ENCODE measurements at regions not wholly inside any gene's neighbourhood (a gene's known extent, or its start where the extent isn't known, plus 50 kb on each side); places are given as distances from the start of the nearest gene placed in this dataset.
A peak's percentile ranks its signal among the peaks of the same experiment; 100 is the strongest.

- DNase-seq = no peak
Observed at GRCh38 chr5:93875693-93876092, 134.3 kb upstream of the POU5F2 start.

GRCh38 chr5:93874491-93874890 is 133.1 kb upstream of the POU5F2 start:
- no peak for DNase-seq

GRCh38 chr5:93874080-93874479 is 132.7 kb upstream of the POU5F2 start:
- no peak for DNase-seq

- DNase-seq = no peak
Observed at GRCh38 chr5:93873211-93873736, 131.9 kb upstream of the POU5F2 start.

GRCh38 chr5:93870649-93871048 is 129.2 kb upstream of the POU5F2 start:
- no peak for DNase-seq

GRCh38 chr5:93868851-93869250 is 127.5 kb upstream of the POU5F2 start:
- DNase-seq = no peak

- no peak for DNase-seq
Observed at GRCh38 chr5:93850311-93850710, 108.9 kb upstream of the POU5F2 start.

- DNase-seq = no peak
Observed at GRCh38 chr5:93845376-93845775, 104.0 kb upstream of the POU5F2 start.

- DNase-seq = no peak
Observed at GRCh38 chr5:93831449-93831848, 90.0 kb upstream of the POU5F2 start.

GRCh38 chr5:93830893-93831292 is 89.5 kb upstream of the POU5F2 start:
- no peak for DNase-seq

- no peak for DNase-seq
Observed at GRCh38 chr5:93829346-93829745, 87.9 kb upstream of the POU5F2 start.

- no peak for DNase-seq
Observed at GRCh38 chr5:93821891-93822415, 80.6 kb upstream of the POU5F2 start.

GRCh38 chr5:93819668-93820067 is 78.3 kb upstream of the POU5F2 start:
- no peak for DNase-seq

GRCh38 chr5:93810780-93811179 is 69.4 kb upstream of the POU5F2 start:
- DNase-seq = no peak

GRCh38 chr5:93809430-93809829 is 68.0 kb upstream of the POU5F2 start:
- DNase-seq = no peak

- no peak for DNase-seq
Observed at GRCh38 chr5:93807846-93808245, 66.4 kb upstream of the POU5F2 start.

- no peak for DNase-seq
Observed at GRCh38 chr5:93805616-93806379, 64.4 kb upstream of the POU5F2 start.

- peak; percentile 43 for DNase-seq
Observed at GRCh38 chr5:93800988-93801811, 59.8 kb upstream of the POU5F2 start.

GRCh38 chr5:93794954-93795353 is 53.6 kb upstream of the POU5F2 start:
- DNase-seq = no peak

GRCh38 chr5:93793159-93793781 is 51.9 kb upstream of the POU5F2 start:
- no peak for DNase-seq

GRCh38 chr5:93791518-93791972 is 50.1 kb upstream of the POU5F2 start:
- no peak for DNase-seq

Data from NCI-H1694 (cell line).